Liver (tissue), 8 donors: ENCODE measurements at regions not wholly inside any gene's neighbourhood (a gene's known extent, or its start where the extent isn't known, plus 50 kb on each side); places are given as distances from the start of the nearest gene placed in this dataset.
"Not testable (repeated sequence)": the region's sequence is repeated elsewhere in the genome, so short reads cannot be mapped to it uniquely, and the experiment has no call there.

Source experiments
- DNase-seq: peaks from one replicate; pipeline ENCODE4 v3.0.0-alpha.2; 2017; ENCODE audit warnings: low spot score
- H3K27ac ChIP-seq, 2 donors: one replicate each; pipeline ENCODE4 v1.7.0; 2013; ENCODE audit warnings: inconsistent platforms in 2 of 2, low read length in 2 of 2, control low read depth in 1 of 2, low read depth in 1 of 2, mild to moderate bottlenecking in 1 of 2
- H3K27me3 ChIP-seq, 4 donors: one replicate each; pipeline versions ENCODE4 v1.6.1 to v1.7.0; 2013; ENCODE audit warnings: low read length in 3 of 4, inconsistent platforms in 1 of 4, mild to moderate bottlenecking in 1 of 4, moderate library complexity in 1 of 4; ENCODE audit not compliant: control insufficient read depth in 4 of 4, insufficient read depth in 4 of 4
- H3K36me3 ChIP-seq, 4 donors: one replicate each; pipeline versions ENCODE4 v1.6.1 to v1.7.0; 2013; ENCODE audit warnings: low read length in 3 of 4, mild to moderate bottlenecking in 3 of 4, low read depth in 1 of 4, moderate library complexity in 1 of 4; ENCODE audit not compliant: control insufficient read depth in 4 of 4, insufficient read depth in 3 of 4
- H3K4me1 ChIP-seq, 4 donors: one replicate each; pipeline versions ENCODE4 v1.6.1 to v1.7.0; 2013; ENCODE audit warnings: low read length in 3 of 4, mild to moderate bottlenecking in 3 of 4, moderate library complexity in 1 of 4; ENCODE audit not compliant: control insufficient read depth in 4 of 4, insufficient read depth in 4 of 4
- H3K4me3 ChIP-seq, 3 donors: one replicate each; pipeline versions ENCODE4 v1.6.1 to v1.7.0; 2013; ENCODE audit warnings: low read length in 3 of 3, control low read depth in 1 of 3, low read depth in 1 of 3, mild to moderate bottlenecking in 1 of 3
- H3K9ac ChIP-seq, 2 donors: one replicate each; pipeline ENCODE4 v1.7.0; 2013; ENCODE audit warnings: low read length in 2 of 2, mild to moderate bottlenecking in 2 of 2, moderate library complexity in 2 of 2, control low read depth in 1 of 2, low read depth in 1 of 2
- H3K9me3 ChIP-seq, 4 donors: one replicate each; pipeline versions ENCODE4 v1.6.1 to v1.7.0; 2013; ENCODE audit warnings: low read length in 3 of 4; ENCODE audit not compliant: control insufficient read depth in 4 of 4
- ATF3 ChIP-seq: IDR thresholded peaks from 2 replicates; pipeline ENCODE4 v1.6.1; 2016; ENCODE audit warnings: antibody characterized with exemption
- CTCF ChIP-seq: fragments of 150-350 bp; IDR thresholded peaks from 2 replicates; pipeline ENCODE4 v1.5.1; 2017; ENCODE audit warnings: improper control_type of control experiment, low read depth, low read length; ENCODE audit not compliant: missing input control
- EGR1 ChIP-seq, 2 donors: IDR thresholded peaks; 2 replicates each; pipeline ENCODE4 v1.6.1; 2016 to 2018; ENCODE audit warnings: antibody characterized with exemption in 2 of 2, low read depth in 2 of 2
- FOXA1 ChIP-seq: IDR thresholded peaks from 2 replicates; pipeline ENCODE4 v1.6.1; 2016; ENCODE audit warnings: antibody characterized with exemption
- FOXA2 ChIP-seq: IDR thresholded peaks from 2 replicates; pipeline ENCODE4 v1.6.1; 2016; ENCODE audit warnings: antibody characterized with exemption
- GABPA ChIP-seq, 2 donors: IDR thresholded peaks in 1 of 2; conservative IDR thresholded peaks in 1 of 2; 2 replicates each; pipeline ENCODE4 v1.6.1; 2016; ENCODE audit warnings: antibody characterized with exemption in 2 of 2, mild to moderate bottlenecking in 1 of 2, moderate library complexity in 1 of 2
- HNF4A ChIP-seq, 2 donors: conservative IDR thresholded peaks; 2 replicates each; pipeline ENCODE4 v1.6.1; 2016; ENCODE audit warnings: antibody characterized with exemption in 2 of 2, mild to moderate bottlenecking in 2 of 2
- HNF4G ChIP-seq: IDR thresholded peaks from 2 replicates; pipeline ENCODE4 v1.6.1; 2016; ENCODE audit warnings: antibody characterized with exemption
- JUND ChIP-seq, 2 donors: IDR thresholded peaks; 2 replicates each; pipeline ENCODE4 v1.6.1; 2016; ENCODE audit warnings: antibody characterized with exemption in 2 of 2
- MAX ChIP-seq: IDR thresholded peaks from 2 replicates; pipeline ENCODE4 v1.6.1; 2016; ENCODE audit warnings: antibody characterized with exemption
- NR2F2 ChIP-seq: IDR thresholded peaks from 2 replicates; pipeline ENCODE4 v1.6.1; 2016; ENCODE audit warnings: antibody characterized with exemption
- RAD21 ChIP-seq, 2 donors: IDR thresholded peaks; 2 replicates each; pipeline ENCODE4 v1.6.1; 2016; ENCODE audit warnings: antibody characterized with exemption in 2 of 2, mild to moderate bottlenecking in 2 of 2
- REST ChIP-seq: IDR thresholded peaks from 2 replicates; pipeline ENCODE4 v1.6.1; 2016; ENCODE audit warnings: antibody characterized with exemption, mild to moderate bottlenecking
- RXRA ChIP-seq, 2 donors: IDR thresholded peaks; 2 replicates each; pipeline ENCODE4 v1.6.1; 2017 to 2018; ENCODE audit warnings: antibody characterized with exemption in 2 of 2, mild to moderate bottlenecking in 1 of 2
- SP1 ChIP-seq: IDR thresholded peaks from 2 replicates; pipeline ENCODE4 v1.6.1; 2018; ENCODE audit warnings: antibody characterized with exemption, mild to moderate bottlenecking
- TAF1 ChIP-seq: conservative IDR thresholded peaks from 2 replicates; pipeline ENCODE4 v1.6.1; 2016; ENCODE audit warnings: antibody characterized with exemption, mild to moderate bottlenecking
- YY1 ChIP-seq: IDR thresholded peaks from 2 replicates; pipeline ENCODE4 v1.6.1; 2016; ENCODE audit warnings: antibody characterized with exemption, mild to moderate bottlenecking
- ZBTB33 ChIP-seq: IDR thresholded peaks from 2 replicates; pipeline ENCODE4 v1.6.1; 2016; ENCODE audit warnings: antibody characterized with exemption
- WGBS: extraction: QIAGEN DNeasy Blood & Tissue Kit; methylation state at CpG from one replicate; pipeline ENCODE4 v1.1.7; 2013; 5-methylcytosine and 5-hydroxymethylcytosine counted together
- donor health status: healthy.
- donor health status: healthy.
- donor health status: healthy.
- donor health status: healthy.
- donor health status: healthy.

- H3K9ac ChIP-seq, H3K36me3 ChIP-seq, DNase-seq, H3K4me1 ChIP-seq, H3K27ac ChIP-seq, H3K4me3 ChIP-seq, H3K27me3 ChIP-seq: not testable (repeated sequence)
- H3K9me3 ChIP-seq: peaks cover 0 to 12% (median 2%) of the 10 kb centered on the region in 4 donors
- 74% methylated on average over 1 of the region's 1 CpG for WGBS
Measured at GRCh38 chr1:199498802-199499201, 528.7 kb upstream of the NR5A2 start.

- TF ChIP-seq RAD21 (IDR thresholded peaks at IDR 0.05) (no peak), GABPA (IDR thresholded peaks at IDR 0.05 in 1 of 2, conservative IDR thresholded peaks at IDR 0.05 in 1 of 2) (no peak), FOXA2 (no peak), TAF1 (no peak), CTCF (no peak), SP1 (no peak), JUND (IDR thresholded peaks at IDR 0.05) (no peak), REST (no peak), NR2F2 (no peak), EGR1 (IDR thresholded peaks at IDR 0.05; ENCODE audit: low read depth in 2 of 2) (no peak), HNF4G (no peak), ZBTB33 (no peak), YY1 (no peak), FOXA1 (no peak), MAX (no peak), RXRA (IDR thresholded peaks at IDR 0.05) (no peak), ATF3 (no peak), HNF4A (conservative IDR thresholded peaks at IDR 0.05) (no peak)
- H3K27ac ChIP-seq: no peak overlapping the region
- no peak overlapping the region for H3K4me3 ChIP-seq
- no peaks in the 10 kb centered on the region for H3K36me3 ChIP-seq
- no peak overlapping the region for H3K9ac ChIP-seq
- H3K4me1 ChIP-seq: no peaks in the 10 kb centered on the region
- H3K27me3 ChIP-seq: no peaks in the 10 kb centered on the region
- 73% methylated on average over 3 of the region's 3 CpGs for WGBS
- no peak for DNase-seq
- H3K9me3 ChIP-seq: no peaks in the 10 kb centered on the region
Measured at GRCh38 chr1:199508072-199508471, 519.4 kb upstream of the NR5A2 start.
